Activated naive CD8-positive, alpha-beta T cell treated with anti-CD3 and anti-CD28 coated beads, Interleukin-2, amount 10 ng/mL, durations not matched to agents 7 days and 5 days (primary cell): ENCODE measurements at regions not wholly inside any gene's neighbourhood (a gene's known extent, or its start where the extent isn't known, plus 50 kb on each side); places are given as distances from the start of the nearest gene placed in this dataset.

Experiments used
- ATAC-seq: fragments of 150-1000 bp; cut with Tn5 transposase; one replicate; pipeline ENCODE4 v1.10.0; 2021; ENCODE audit warnings: low read depth, moderate library complexity
- POLR2A ChIA-PET: fragments of 350-600 bp; sonication (Branson Sonifier 250); formaldehyde crosslinking; loops from one replicate; lab custom pipeline; 2021; ENCODE audit warnings: antibody characterized with exemption; lab: Charles Lee
- DNase-seq: peaks from one replicate; pipeline ENCODE4 v3.0.0; 2021
- H3K27ac Mint-ChIP-seq: one replicate; pipeline ENCODE4 v1.8.0; 2022; ENCODE audit warnings: mild to moderate bottlenecking, mixed read lengths
- H3K27me3 Mint-ChIP-seq: one replicate; pipeline ENCODE4 v1.8.0; 2022; ENCODE audit warnings: mild to moderate bottlenecking, moderate library complexity, mixed read lengths
- H3K36me3 Mint-ChIP-seq: one replicate; pipeline ENCODE4 v1.8.0; 2021; ENCODE audit warnings: mild to moderate bottlenecking, mixed read lengths
- H3K4me1 Mint-ChIP-seq: one replicate; pipeline ENCODE4 v1.8.0; 2021; ENCODE audit warnings: mixed read lengths
- H3K4me3 Mint-ChIP-seq: one replicate; pipeline ENCODE4 v1.8.0; 2022; ENCODE audit warnings: mild to moderate bottlenecking, moderate library complexity, mixed read lengths
- H3K9me3 Mint-ChIP-seq: one replicate; pipeline ENCODE4 v1.8.0; 2021; ENCODE audit warnings: mixed read lengths

DNA sequence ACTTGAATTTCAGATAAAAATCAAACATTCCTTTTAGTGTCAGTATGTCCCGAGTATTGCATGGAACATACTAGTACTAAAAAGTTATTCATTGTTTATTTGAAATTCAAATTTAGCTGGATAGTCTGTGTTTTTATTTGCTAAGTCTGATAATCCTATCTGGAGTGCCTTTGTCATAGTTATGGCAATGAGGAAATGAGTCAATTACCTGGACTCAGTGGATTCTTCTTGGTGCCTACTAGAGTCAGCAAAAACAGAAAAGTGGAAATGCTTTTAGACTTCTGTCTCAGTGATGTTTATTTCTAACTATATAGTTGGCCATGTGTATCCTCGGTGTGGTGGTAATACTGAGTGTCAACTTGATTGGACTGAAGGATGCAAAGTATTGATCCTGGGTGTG lies 121.3 kb upstream of the EEF1E1 start:
- no peaks in the 10 kb centered on the region for H3K4me1 Mint-ChIP-seq
- no peak overlapping the region for H3K27ac Mint-ChIP-seq
- no peaks in the 10 kb centered on the region for H3K36me3 Mint-ChIP-seq
- no peak overlapping the region for H3K4me3 Mint-ChIP-seq
- POLR2A ChIA-PET: no interaction called here
- DNase-seq (no peak), ATAC-seq (no peak)
- H3K9me3 Mint-ChIP-seq: no peaks in the 10 kb centered on the region
- peaks cover 4% of the 10 kb centered on the region for H3K27me3 Mint-ChIP-seq

DNA sequence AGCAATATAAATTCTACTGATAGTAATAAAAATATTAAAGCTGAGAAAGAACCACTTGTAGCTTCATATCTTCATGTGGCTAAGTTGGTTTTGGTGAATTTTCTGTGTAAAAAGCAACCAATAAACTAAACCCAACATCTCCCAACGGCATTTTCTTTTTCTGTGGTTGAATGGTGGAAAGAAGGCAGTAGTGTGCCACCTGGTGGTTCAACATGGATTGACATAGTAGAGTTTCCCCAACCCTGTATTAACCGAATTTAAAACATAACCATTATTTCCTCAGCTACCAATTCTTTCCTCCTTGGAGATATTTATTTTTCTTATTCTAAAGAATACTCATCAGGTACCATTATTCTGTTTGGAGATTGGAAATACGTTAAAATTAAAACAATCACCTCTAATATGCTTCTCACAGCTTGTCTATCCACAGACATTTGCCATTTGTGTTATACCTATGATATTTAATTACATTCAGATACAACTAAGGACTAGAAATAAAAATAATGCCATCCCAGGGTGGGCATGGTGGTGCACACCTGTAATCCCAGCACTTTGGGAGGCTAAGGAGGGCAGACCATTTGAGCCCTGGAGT lies 117.1 kb upstream of the EEF1E1 start:
- H3K4me3 Mint-ChIP-seq: no peak overlapping the region
- DNase-seq: no peak

DNA sequence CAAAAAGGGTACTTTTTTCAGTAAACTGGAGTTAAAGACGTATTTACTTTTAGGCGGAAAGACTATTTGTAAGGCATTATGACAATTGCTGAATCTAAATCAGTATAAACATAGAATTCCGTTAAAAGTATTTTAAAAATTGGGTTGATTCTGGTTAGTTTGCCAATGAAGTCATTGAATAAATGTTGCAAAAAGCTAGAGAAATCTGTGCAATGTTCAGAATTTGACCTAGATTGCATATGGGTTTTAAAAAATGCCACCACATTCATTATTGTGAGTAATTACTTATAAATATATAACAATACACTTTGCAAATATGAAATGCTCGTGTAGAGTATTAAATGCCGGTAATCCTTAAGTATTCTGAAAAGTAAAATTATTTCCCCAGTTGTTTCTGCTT lies 116.5 kb upstream of the EEF1E1 start:
- H3K4me3 Mint-ChIP-seq: no peak overlapping the region
- peaks cover 13% of the 10 kb centered on the region for H3K27me3 Mint-ChIP-seq
- POLR2A ChIA-PET: no interaction called here
- DNase-seq: no peak
- no peaks in the 10 kb centered on the region for H3K36me3 Mint-ChIP-seq
- no peaks in the 10 kb centered on the region for H3K4me1 Mint-ChIP-seq
- no peak overlapping the region for H3K27ac Mint-ChIP-seq
- H3K9me3 Mint-ChIP-seq: no peaks in the 10 kb centered on the region
- ATAC-seq: no peak

More for the DNA sequence above, 117.1 kb upstream of the EEF1E1 start:
- Mint-ChIP-seq H3K27ac (no peak overlapping the region), H3K36me3 (no peaks in the 10 kb centered on the region), H3K9me3 (no peaks in the 10 kb centered on the region), H3K4me1 (no peaks in the 10 kb centered on the region), H3K27me3 (peaks cover 13% of the 10 kb centered on the region)
- no peak for ATAC-seq
- POLR2A ChIA-PET: no interaction called here

DNA sequence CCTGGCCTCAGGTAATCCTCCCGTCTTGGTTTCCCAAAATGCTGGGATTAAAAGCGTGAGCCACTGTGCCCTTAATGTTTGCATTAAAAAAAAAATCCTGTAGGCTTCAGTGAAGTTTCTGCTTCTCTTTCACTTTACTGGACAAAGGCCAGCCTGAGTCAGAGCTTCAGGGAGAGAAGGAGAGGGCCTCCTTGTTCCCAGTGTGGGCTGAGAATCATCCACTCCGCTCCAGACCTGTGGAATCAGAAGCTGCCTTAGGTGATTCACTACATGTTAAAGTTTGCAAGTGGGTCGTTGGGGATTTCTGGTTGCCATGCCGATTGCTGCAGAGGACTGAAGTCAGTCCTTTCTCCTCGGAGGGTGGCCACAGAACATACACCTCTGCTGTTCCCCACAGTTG lies 113.3 kb upstream of the EEF1E1 start:
- H3K36me3 Mint-ChIP-seq: no peaks in the 10 kb centered on the region
- H3K4me3 Mint-ChIP-seq: no peak overlapping the region
- H3K9me3 Mint-ChIP-seq: no peaks in the 10 kb centered on the region
- no peaks in the 10 kb centered on the region for H3K4me1 Mint-ChIP-seq
- H3K27me3 Mint-ChIP-seq: peaks cover 11% of the 10 kb centered on the region
- no peak for DNase-seq
- ATAC-seq: no peak
- H3K27ac Mint-ChIP-seq: no peak overlapping the region
- POLR2A ChIA-PET: no interaction called here

DNA sequence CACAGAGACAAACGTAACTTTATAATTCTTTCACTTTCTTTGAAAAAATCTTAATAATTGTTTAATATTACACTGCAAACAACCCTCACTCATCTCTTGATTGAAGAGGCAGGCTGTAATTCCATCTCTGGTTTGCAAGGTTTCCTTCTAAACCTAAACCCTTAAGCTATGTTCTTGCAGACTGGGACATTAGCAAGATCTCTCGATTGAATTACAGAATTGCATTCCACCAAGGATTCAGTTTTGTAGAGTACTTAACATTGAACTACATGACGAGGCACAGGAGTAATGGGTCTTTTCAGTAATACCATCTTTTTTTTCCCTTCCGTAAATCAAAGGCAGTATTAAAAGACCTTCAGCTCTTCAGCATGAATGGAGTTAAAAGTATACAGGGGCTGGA lies 111.6 kb upstream of the EEF1E1 start:
- Mint-ChIP-seq H3K36me3 (no peaks in the 10 kb centered on the region), H3K27me3 (peaks cover 9% of the 10 kb centered on the region), H3K4me1 (no peaks in the 10 kb centered on the region), H3K4me3 (no peak overlapping the region), H3K9me3 (no peaks in the 10 kb centered on the region), H3K27ac (no peak overlapping the region)
- POLR2A ChIA-PET: no interaction called here
- DNase-seq (no peak), ATAC-seq (no peak)

DNA sequence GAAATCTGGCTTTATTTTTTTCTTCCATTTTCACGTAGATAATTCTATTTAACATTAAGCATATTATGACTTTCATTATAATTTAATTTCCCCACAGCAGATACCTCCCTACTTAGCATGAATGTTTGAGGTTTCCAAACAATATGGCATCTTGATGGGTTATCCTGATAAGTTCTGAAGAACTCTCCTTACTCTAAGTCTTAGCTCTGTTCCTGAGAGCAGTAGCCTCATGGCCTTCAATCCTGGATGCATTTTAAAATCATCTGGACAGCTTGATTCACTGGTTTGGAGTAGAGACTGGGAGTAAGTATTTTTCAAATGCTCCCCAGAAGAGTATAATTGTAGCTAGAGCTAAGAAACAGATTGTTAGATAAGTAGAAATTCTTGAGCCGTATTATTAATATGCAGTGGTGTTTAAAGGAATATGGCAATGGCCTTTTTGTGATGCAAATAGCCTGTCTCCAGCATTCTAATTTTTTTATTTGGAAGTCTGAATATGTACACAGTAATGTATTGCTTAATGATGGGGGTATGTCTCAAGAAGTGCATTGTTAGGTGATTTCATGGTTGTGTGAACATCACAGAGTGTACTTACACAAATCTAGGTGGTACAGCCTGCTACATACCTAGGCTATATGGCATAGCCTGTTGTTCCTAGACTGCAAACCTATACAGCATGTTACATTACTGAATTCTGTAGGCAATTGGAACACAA lies 110.5 kb upstream of the EEF1E1 start:
- ATAC-seq (no peak), DNase-seq (no peak)
- POLR2A ChIA-PET: no interaction called here
- Mint-ChIP-seq H3K27me3 (peaks cover 6% of the 10 kb centered on the region), H3K4me1 (no peaks in the 10 kb centered on the region), H3K27ac (no peak overlapping the region), H3K36me3 (no peaks in the 10 kb centered on the region), H3K9me3 (no peaks in the 10 kb centered on the region), H3K4me3 (no peak overlapping the region)

DNA sequence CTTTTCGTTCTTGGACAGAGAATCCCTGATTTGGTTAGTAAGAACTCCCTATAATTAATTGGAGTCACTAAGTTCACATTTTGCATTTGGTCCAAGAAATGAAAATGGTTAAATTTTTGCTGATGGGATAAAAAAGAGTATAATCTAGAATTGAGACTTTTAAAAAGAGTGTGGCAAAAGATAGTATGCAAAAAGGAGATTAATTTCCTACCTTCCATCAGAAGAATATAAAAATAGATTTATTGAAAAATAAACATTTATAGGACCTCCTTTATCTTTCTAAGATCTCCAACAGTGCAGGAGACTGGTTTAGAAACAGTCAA lies 105.5 kb upstream of the EEF1E1 start:
- no peak for DNase-seq
- H3K27me3 Mint-ChIP-seq: no peaks in the 10 kb centered on the region
- H3K9me3 Mint-ChIP-seq: no peaks in the 10 kb centered on the region
- no peaks in the 10 kb centered on the region for H3K36me3 Mint-ChIP-seq
- no peak overlapping the region for H3K27ac Mint-ChIP-seq
- POLR2A ChIA-PET: no interaction called here
- H3K4me3 Mint-ChIP-seq: no peak overlapping the region
- ATAC-seq: no peak
- no peaks in the 10 kb centered on the region for H3K4me1 Mint-ChIP-seq

DNA sequence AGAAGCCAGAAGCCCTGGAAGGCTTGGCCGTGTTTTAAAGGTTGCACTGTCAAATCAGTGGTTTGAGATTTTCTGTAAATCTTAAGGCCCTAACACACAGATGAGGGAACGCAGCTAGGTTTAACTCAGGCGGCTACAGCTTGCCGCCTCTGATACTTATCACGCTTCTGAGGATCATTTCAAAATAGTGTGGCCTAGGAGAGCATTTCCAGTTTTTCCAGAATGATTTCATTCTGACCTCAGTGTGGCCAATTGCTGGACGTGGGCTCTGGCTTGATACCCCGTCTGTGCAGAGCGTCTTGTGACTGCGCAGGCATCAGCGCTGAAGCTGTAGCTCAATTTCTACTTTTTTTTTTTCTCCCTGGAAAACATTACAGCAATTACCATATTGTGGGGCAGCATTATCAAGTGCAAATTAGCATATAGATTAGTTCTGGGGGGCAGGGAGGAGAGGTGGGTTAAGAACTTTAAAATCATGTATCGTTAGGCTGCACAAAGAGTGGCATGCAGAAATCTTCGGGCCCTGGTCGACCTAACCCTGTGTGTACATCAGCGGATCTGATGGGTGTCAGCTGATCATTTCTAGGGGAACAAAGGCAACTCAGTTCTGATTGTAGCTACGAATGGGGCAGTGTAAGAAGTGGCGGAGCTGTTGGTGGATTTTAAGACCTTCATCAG lies 105.0 kb upstream of the EEF1E1 start:
- no peak for ATAC-seq
- no peaks in the 10 kb centered on the region for H3K36me3 Mint-ChIP-seq
- H3K4me3 Mint-ChIP-seq: no peak overlapping the region
- POLR2A ChIA-PET: no interaction called here
- DNase-seq: no peak
- H3K9me3 Mint-ChIP-seq: no peaks in the 10 kb centered on the region
- no peaks in the 10 kb centered on the region for H3K4me1 Mint-ChIP-seq
- H3K27me3 Mint-ChIP-seq: no peaks in the 10 kb centered on the region
- H3K27ac Mint-ChIP-seq: no peak overlapping the region

DNA sequence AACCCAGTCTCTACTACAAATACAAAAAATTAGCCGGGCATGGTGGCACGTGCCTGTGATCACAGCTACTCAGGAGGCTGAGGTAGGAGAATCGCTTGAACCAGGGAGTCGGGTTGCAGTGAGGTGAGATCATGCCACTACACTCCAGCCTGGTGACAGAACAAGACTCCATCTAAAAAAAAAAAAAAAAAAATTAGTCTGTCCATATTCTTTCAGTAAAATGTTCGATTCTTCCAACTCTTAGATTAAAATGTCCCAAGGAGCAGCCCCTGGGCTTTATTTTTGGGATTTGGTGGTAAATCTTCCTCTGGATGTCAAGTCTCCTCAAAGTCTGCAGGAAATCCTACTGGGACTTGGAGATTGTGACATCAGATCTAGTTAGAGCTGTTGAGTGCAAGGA lies 101.0 kb upstream of the EEF1E1 start:
- Mint-ChIP-seq H3K27me3 (no peaks in the 10 kb centered on the region), H3K36me3 (no peaks in the 10 kb centered on the region), H3K9me3 (no peaks in the 10 kb centered on the region), H3K4me3 (no peak overlapping the region), H3K4me1 (no peaks in the 10 kb centered on the region), H3K27ac (no peak overlapping the region)
- ATAC-seq: no peak
- POLR2A ChIA-PET: interaction anchor here (0.7 kb wide), 1 partner anchor 177 kb away, joined by 3 read pairs; no protein-coding TSS in a partner anchor
- DNase-seq: no peak

DNA sequence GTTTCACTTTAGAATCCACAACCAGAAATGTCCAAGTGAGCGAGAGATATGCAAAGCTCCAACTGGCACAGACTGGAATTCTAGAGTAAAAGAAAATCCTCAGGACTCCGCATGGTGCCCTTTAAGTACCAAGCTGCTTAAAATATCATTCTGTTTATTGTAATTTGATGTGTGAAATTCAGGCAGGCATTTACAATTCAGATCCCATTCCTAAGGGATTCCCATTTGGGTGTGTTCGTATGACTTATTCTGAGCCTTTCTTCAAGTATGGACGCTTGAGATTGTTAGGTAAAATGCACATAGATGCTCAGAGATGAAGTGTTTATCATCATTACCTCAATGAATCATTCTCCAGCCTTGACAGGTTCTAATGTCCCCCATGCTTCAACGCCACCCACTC lies 99.3 kb upstream of the EEF1E1 start:
- Mint-ChIP-seq H3K27me3 (no peaks in the 10 kb centered on the region), H3K27ac (no peak overlapping the region), H3K9me3 (no peaks in the 10 kb centered on the region), H3K4me3 (no peak overlapping the region), H3K4me1 (no peaks in the 10 kb centered on the region), H3K36me3 (no peaks in the 10 kb centered on the region)
- ATAC-seq: no peak
- DNase-seq: no peak
- POLR2A ChIA-PET: no interaction called here

DNA sequence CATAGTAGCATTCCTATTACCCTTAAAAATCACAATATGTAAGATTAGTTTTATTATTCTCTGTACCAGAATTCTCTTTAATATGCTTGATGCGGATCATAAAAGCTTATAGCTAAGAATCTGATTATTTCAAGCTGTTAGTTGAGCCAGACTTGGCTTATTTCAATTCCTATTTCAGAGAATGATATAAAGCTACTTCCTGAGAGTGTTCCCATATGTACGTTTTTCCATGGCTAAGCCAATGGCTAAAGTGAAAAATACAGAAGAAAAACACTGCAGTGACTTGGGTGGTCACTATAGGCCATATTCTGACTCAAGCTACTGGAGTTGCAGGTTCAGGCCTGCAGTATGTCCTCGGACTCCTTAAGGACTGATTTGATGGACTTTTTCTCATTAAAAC lies 97.9 kb upstream of the EEF1E1 start:
- DNase-seq (no peak), ATAC-seq (no peak)
- Mint-ChIP-seq H3K9me3 (no peaks in the 10 kb centered on the region), H3K27me3 (no peaks in the 10 kb centered on the region), H3K4me1 (no peaks in the 10 kb centered on the region), H3K36me3 (no peaks in the 10 kb centered on the region), H3K27ac (no peak overlapping the region), H3K4me3 (no peak overlapping the region)
- POLR2A ChIA-PET: no interaction called here

DNA sequence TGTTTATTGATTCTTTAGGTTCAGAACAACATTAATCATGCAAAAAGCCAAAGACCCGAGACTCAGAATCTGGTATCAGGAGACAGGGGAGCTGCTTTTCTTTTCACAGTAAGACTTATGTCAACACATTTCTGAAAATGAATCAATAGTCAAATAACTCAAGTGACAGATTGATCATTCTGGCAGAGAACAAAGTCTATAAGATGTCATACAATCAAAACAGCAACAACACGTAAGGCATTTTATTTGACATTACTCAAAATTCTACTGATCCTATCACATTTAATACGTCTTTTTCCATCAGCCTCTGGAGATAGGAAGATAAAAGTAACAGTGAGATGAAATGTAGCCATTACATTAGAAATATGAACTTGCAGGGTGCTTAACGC lies 93.4 kb upstream of the EEF1E1 start:
- peaks cover 2% of the 10 kb centered on the region for H3K27me3 Mint-ChIP-seq
- no peak overlapping the region for H3K4me3 Mint-ChIP-seq
- no peaks in the 10 kb centered on the region for H3K4me1 Mint-ChIP-seq
- no peak overlapping the region for H3K27ac Mint-ChIP-seq
- no peak for DNase-seq
- H3K9me3 Mint-ChIP-seq: no peaks in the 10 kb centered on the region
- no peak for ATAC-seq
- no peaks in the 10 kb centered on the region for H3K36me3 Mint-ChIP-seq
- POLR2A ChIA-PET: no interaction called here

DNA sequence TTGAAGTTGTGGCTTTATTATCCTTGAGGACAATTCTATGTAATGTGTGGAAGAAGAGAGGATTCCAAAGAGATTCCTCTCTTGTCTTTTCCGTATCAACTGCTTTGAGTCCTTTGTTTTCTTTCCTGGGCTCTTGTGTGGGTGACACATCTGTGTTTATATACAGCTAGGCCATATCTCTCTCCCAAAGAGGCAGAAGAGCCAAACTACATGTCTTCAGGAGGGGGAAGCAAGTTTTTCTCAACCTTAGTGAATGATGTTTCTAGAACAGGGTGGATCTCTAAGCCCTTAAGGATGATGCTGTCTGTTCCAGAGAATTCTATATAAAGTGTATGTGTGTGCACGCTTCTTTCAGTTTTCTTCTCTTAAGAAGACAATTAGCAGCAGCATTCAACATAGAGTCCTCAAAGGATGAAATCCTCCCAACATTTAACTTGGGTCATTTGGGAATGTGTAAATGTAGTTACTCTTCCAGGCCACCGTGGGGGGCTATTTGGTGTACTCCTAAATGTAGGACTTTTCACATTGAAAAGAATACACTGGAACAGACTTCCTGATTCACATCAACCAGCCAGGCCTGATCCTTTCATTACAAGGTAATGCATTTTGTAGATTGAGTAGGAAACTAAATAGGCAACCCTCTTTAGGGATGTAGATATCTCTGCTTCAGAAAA lies 92.8 kb upstream of the EEF1E1 start:
- no peaks in the 10 kb centered on the region for H3K9me3 Mint-ChIP-seq
- no peak for ATAC-seq
- H3K27me3 Mint-ChIP-seq: peaks cover 2% of the 10 kb centered on the region
- H3K36me3 Mint-ChIP-seq: no peaks in the 10 kb centered on the region
- DNase-seq: no peak
- H3K27ac Mint-ChIP-seq: no peak overlapping the region
- H3K4me3 Mint-ChIP-seq: no peak overlapping the region
- H3K4me1 Mint-ChIP-seq: no peaks in the 10 kb centered on the region
- POLR2A ChIA-PET: no interaction called here

DNA sequence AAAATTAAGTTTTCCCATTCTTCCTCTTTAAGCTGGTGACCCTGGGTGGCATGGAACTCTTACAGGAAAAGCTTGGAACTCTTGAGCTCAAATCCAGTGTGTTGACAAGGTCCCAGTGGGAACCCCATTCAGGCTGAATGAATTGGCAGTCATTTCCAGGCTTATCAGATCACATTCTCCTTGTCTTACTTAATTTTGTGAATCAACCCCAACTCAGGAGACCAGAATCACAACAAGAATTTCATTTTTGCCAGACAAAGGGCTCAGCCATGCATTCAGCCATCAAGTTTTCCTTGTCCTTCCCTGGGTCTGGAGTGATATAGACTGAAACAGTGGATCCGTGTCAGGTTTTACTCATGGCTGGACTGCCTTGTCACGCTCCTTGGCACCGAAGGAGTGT lies 92.1 kb upstream of the EEF1E1 start:
- ATAC-seq: no peak
- H3K9me3 Mint-ChIP-seq: no peaks in the 10 kb centered on the region
- no peak overlapping the region for H3K4me3 Mint-ChIP-seq
- H3K27me3 Mint-ChIP-seq: peaks cover 2% of the 10 kb centered on the region
- H3K36me3 Mint-ChIP-seq: no peaks in the 10 kb centered on the region
- H3K4me1 Mint-ChIP-seq: no peaks in the 10 kb centered on the region
- POLR2A ChIA-PET: no interaction called here
- DNase-seq: no peak
- H3K27ac Mint-ChIP-seq: no peak overlapping the region
